ENCODE measurements at regions not wholly inside any gene's neighbourhood (a gene's known extent, or its start where the extent isn't known, plus 50 kb on each side); places are given as distances from the start of the nearest gene placed in this dataset.

- Histone ChIP-seq H3K79me1 (ENCODE audit: low read depth, low read length) (no peaks in the 10 kb centered on the region), H4K8ac (ENCODE audit: low read depth, low read length) (no peak overlapping the region), H3K14ac (ENCODE audit: low read length) (no peak overlapping the region), H3K9ac (ENCODE audit: low read depth, low read length, poor library complexity) (no peak overlapping the region), H2AFZ (ENCODE audit: low read length) (no peak overlapping the region), H3K4ac (ENCODE audit: low read length) (no peak overlapping the region), H3K4me2 (ENCODE audit: insufficient read depth, low read length, poor library complexity, severe bottlenecking) (no peak overlapping the region), H2BK5ac (ENCODE audit: low read length) (no peak overlapping the region), H3K27ac (replicated peaks; ENCODE audit: low read length) (no peak overlapping the region), H2BK12ac (ENCODE audit: low read length) (no peak overlapping the region), H3K36me3 (replicated peaks in 1 of 2; ENCODE audit: control insufficient read depth in 2 of 2, insufficient read depth in 2 of 2, low read length in 2 of 2) (no peaks in the 10 kb centered on the region), H3K18ac (ENCODE audit: low read length) (no peak overlapping the region), H3K9me3 (replicated peaks in 1 of 2; ENCODE audit: control insufficient read depth in 2 of 2, insufficient read depth in 1 of 2, low read depth in 1 of 2, low read length in 2 of 2) (peaks cover 0 to 2% of the 10 kb centered on the region in 2 donors), H3K27me3 (ENCODE audit: control insufficient read depth in 3 of 3, insufficient read depth in 3 of 3, low read depth in 1 of 3, low read length in 3 of 3) (no peaks in the 10 kb centered on the region), H4K91ac (ENCODE audit: low read depth, low read length, poor library complexity) (no peak overlapping the region), H2BK15ac (ENCODE audit: low read length) (no peak overlapping the region), H2AK5ac (ENCODE audit: low read depth, low read length) (no peak overlapping the region), H2BK120ac (ENCODE audit: low read depth, low read length) (no peak overlapping the region), H3K4me1 (ENCODE audit: control insufficient read depth in 2 of 2, insufficient read depth in 1 of 2, low read depth in 1 of 2, low read length in 2 of 2) (peaks cover 0 to 8% of the 10 kb centered on the region in 2 donors), H3K23ac (ENCODE audit: low read depth, low read length, poor library complexity) (no peak overlapping the region), H3K4me3 (ENCODE audit: low read length in 2 of 2) (no peak overlapping the region)
- DNase-seq (ENCODE audit: low spot score): no peak
- no CpG with 5 or more reads among the region's 2 CpGs for WGBS, 2 donors (ENCODE audit: extremely low coverage in 2 of 2, insufficient read length in 2 of 2, insufficient replicate concordance in 1 of 2)
These were observed 226.9 kb upstream of the TNP1 start for GRCh38 chr2:217086718-217087117.

GRCh38 chr2:217086038-217086522 is 226.2 kb upstream of the TNP1 start:
- Histone ChIP-seq H2AK5ac (ENCODE audit: low read depth, low read length) (no peak overlapping the region), H3K9me3 (replicated peaks in 1 of 2; ENCODE audit: control insufficient read depth in 2 of 2, insufficient read depth in 1 of 2, low read depth in 1 of 2, low read length in 2 of 2) (peaks cover 0 to 2% of the 10 kb centered on the region in 2 donors), H3K4me1 (ENCODE audit: control insufficient read depth in 2 of 2, insufficient read depth in 1 of 2, low read depth in 1 of 2, low read length in 2 of 2) (peaks cover 0 to 8% of the 10 kb centered on the region in 2 donors), H3K79me1 (ENCODE audit: low read depth, low read length) (no peaks in the 10 kb centered on the region), H3K4me3 (ENCODE audit: low read length in 2 of 2) (no peak overlapping the region), H2BK15ac (ENCODE audit: low read length) (no peak overlapping the region), H2AFZ (ENCODE audit: low read length) (no peak overlapping the region), H3K18ac (ENCODE audit: low read length) (no peak overlapping the region), H3K27ac (replicated peaks; ENCODE audit: low read length) (no peak overlapping the region), H2BK12ac (ENCODE audit: low read length) (no peak overlapping the region), H3K9ac (ENCODE audit: low read depth, low read length, poor library complexity) (no peak overlapping the region), H4K91ac (ENCODE audit: low read depth, low read length, poor library complexity) (no peak overlapping the region), H3K23ac (ENCODE audit: low read depth, low read length, poor library complexity) (no peak overlapping the region), H3K27me3 (ENCODE audit: control insufficient read depth in 3 of 3, insufficient read depth in 3 of 3, low read depth in 1 of 3, low read length in 3 of 3) (no peaks in the 10 kb centered on the region), H3K36me3 (replicated peaks in 1 of 2; ENCODE audit: control insufficient read depth in 2 of 2, insufficient read depth in 2 of 2, low read length in 2 of 2) (no peaks in the 10 kb centered on the region), H3K4ac (ENCODE audit: low read length) (no peak overlapping the region), H3K4me2 (ENCODE audit: insufficient read depth, low read length, poor library complexity, severe bottlenecking) (no peak overlapping the region), H2BK120ac (ENCODE audit: low read depth, low read length) (no peak overlapping the region), H2BK5ac (ENCODE audit: low read length) (no peak overlapping the region), H4K8ac (ENCODE audit: low read depth, low read length) (no peak overlapping the region), H3K14ac (ENCODE audit: low read length) (no peak overlapping the region)
- WGBS, 2 donors (ENCODE audit: extremely low coverage in 2 of 2, insufficient read length in 2 of 2, insufficient replicate concordance in 1 of 2): no CpG with 5 or more reads among the region's 1 CpG
- DNase-seq (ENCODE audit: low spot score): no peak

- Histone ChIP-seq H3K27ac (replicated peaks; ENCODE audit: low read length) (no peak overlapping the region), H3K4ac (ENCODE audit: low read length) (no peak overlapping the region), H3K9me3 (replicated peaks in 1 of 2; ENCODE audit: control insufficient read depth in 2 of 2, insufficient read depth in 1 of 2, low read depth in 1 of 2, low read length in 2 of 2) (peaks cover 0 to 2% of the 10 kb centered on the region in 2 donors), H3K23ac (ENCODE audit: low read depth, low read length, poor library complexity) (no peak overlapping the region), H2AK5ac (ENCODE audit: low read depth, low read length) (no peak overlapping the region), H3K9ac (ENCODE audit: low read depth, low read length, poor library complexity) (no peak overlapping the region), H2BK5ac (ENCODE audit: low read length) (no peak overlapping the region), H3K4me1 (ENCODE audit: control insufficient read depth in 2 of 2, insufficient read depth in 1 of 2, low read depth in 1 of 2, low read length in 2 of 2) (peaks cover 0 to 8% of the 10 kb centered on the region in 2 donors), H2BK12ac (ENCODE audit: low read length) (no peak overlapping the region), H3K4me2 (ENCODE audit: insufficient read depth, low read length, poor library complexity, severe bottlenecking) (no peak overlapping the region), H3K79me1 (ENCODE audit: low read depth, low read length) (no peaks in the 10 kb centered on the region), H3K14ac (ENCODE audit: low read length) (no peak overlapping the region), H2BK120ac (ENCODE audit: low read depth, low read length) (no peak overlapping the region), H3K18ac (ENCODE audit: low read length) (no peak overlapping the region), H3K27me3 (ENCODE audit: control insufficient read depth in 3 of 3, insufficient read depth in 3 of 3, low read depth in 1 of 3, low read length in 3 of 3) (no peaks in the 10 kb centered on the region), H3K36me3 (replicated peaks in 1 of 2; ENCODE audit: control insufficient read depth in 2 of 2, insufficient read depth in 2 of 2, low read length in 2 of 2) (no peaks in the 10 kb centered on the region), H2AFZ (ENCODE audit: low read length) (no peak overlapping the region), H4K91ac (ENCODE audit: low read depth, low read length, poor library complexity) (no peak overlapping the region), H2BK15ac (ENCODE audit: low read length) (no peak overlapping the region), H3K4me3 (ENCODE audit: low read length in 2 of 2) (peak overlapping the region in 1 of 2 donors; percentile 37), H4K8ac (ENCODE audit: low read depth, low read length) (no peak overlapping the region)
- whole genome bisulfite sequencing, 2 donors (ENCODE audit: extremely low coverage in 2 of 2, insufficient read length in 2 of 2, insufficient replicate concordance in 1 of 2): no CpG with 5 or more reads among the region's 2 CpGs
- no peak for DNase-seq (ENCODE audit: low spot score)
These were observed 225.7 kb upstream of the TNP1 start for GRCh38 chr2:217085543-217085942.

GRCh38 chr2:217081799-217082198 is 221.9 kb upstream of the TNP1 start:
- no peaks in the 10 kb centered on the region for H3K27me3 ChIP-seq (ENCODE audit: control insufficient read depth in 3 of 3, insufficient read depth in 3 of 3, low read depth in 1 of 3, low read length in 3 of 3)
- H2BK120ac ChIP-seq (ENCODE audit: low read depth, low read length): no peak overlapping the region
- no peak overlapping the region for H3K9ac ChIP-seq (ENCODE audit: low read depth, low read length, poor library complexity)
- no peak overlapping the region for H4K91ac ChIP-seq (ENCODE audit: low read depth, low read length, poor library complexity)
- no peak overlapping the region for H2BK5ac ChIP-seq (ENCODE audit: low read length)
- DNase-seq (ENCODE audit: low spot score): no peak
- no peak overlapping the region for H2AK5ac ChIP-seq (ENCODE audit: low read depth, low read length)
- H3K4me1 ChIP-seq (ENCODE audit: control insufficient read depth in 2 of 2, insufficient read depth in 1 of 2, low read depth in 1 of 2, low read length in 2 of 2): peaks cover 0 to under 1% of the 10 kb centered on the region in 2 donors
- no peak overlapping the region for H3K14ac ChIP-seq (ENCODE audit: low read length)
- H2BK12ac ChIP-seq (ENCODE audit: low read length): no peak overlapping the region
- H3K4me2 ChIP-seq (ENCODE audit: insufficient read depth, low read length, poor library complexity, severe bottlenecking): no peak overlapping the region
- no peak overlapping the region for H2BK15ac ChIP-seq (ENCODE audit: low read length)
- no peak overlapping the region for H3K27ac ChIP-seq (replicated peaks; ENCODE audit: low read length)
- no peaks in the 10 kb centered on the region for H3K79me1 ChIP-seq (ENCODE audit: low read depth, low read length)
- H3K4me3 ChIP-seq (ENCODE audit: low read length in 2 of 2): no peak overlapping the region
- no CpG with 5 or more reads among the region's 5 CpGs for WGBS, 2 donors (ENCODE audit: extremely low coverage in 2 of 2, insufficient read length in 2 of 2, insufficient replicate concordance in 1 of 2)
- H3K18ac ChIP-seq (ENCODE audit: low read length): no peak overlapping the region
- H3K36me3 ChIP-seq (replicated peaks in 1 of 2; ENCODE audit: control insufficient read depth in 2 of 2, insufficient read depth in 2 of 2, low read length in 2 of 2): no peaks in the 10 kb centered on the region
- no peak overlapping the region for H2AFZ ChIP-seq (ENCODE audit: low read length)
- peak overlapping the region; percentile 77 for H4K8ac ChIP-seq (ENCODE audit: low read depth, low read length)
- no peaks in the 10 kb centered on the region for H3K9me3 ChIP-seq (replicated peaks in 1 of 2; ENCODE audit: control insufficient read depth in 2 of 2, insufficient read depth in 1 of 2, low read depth in 1 of 2, low read length in 2 of 2)
- no peak overlapping the region for H3K4ac ChIP-seq (ENCODE audit: low read length)
- H3K23ac ChIP-seq (ENCODE audit: low read depth, low read length, poor library complexity): no peak overlapping the region

Data from neuronal stem cell (in vitro differentiated cells).